ENCODE measurements at regions not wholly inside any gene's neighbourhood (a gene's known extent, or its start where the extent isn't known, plus 50 kb on each side); places are given as distances from the start of the nearest gene placed in this dataset.
"Not testable (repeated sequence)": the region's sequence is repeated elsewhere in the genome, so short reads cannot be mapped to it uniquely, and the experiment has no call there.

- Histone ChIP-seq H3K27ac (ENCODE audit: low read depth, low read length) (no peak overlapping the region), H3K4me1 (ENCODE audit: insufficient read depth, low read length) (peaks cover 21% of the 10 kb centered on the region), H3K27me3 (ENCODE audit: insufficient read depth, low read length) (no peaks in the 10 kb centered on the region; the same call in 1 of the 2 replicates), H3K36me3 (ENCODE audit: insufficient read depth, low read length) (no peaks in the 10 kb centered on the region), H3K9ac (ENCODE audit: low read depth, low read length) (no peak overlapping the region), H3K4me3 (ENCODE audit: low read length) (no peak overlapping the region), H3K9me3 (ENCODE audit: insufficient read depth, low read depth, low read length) (no peaks in the 10 kb centered on the region)
- WGBS = 73% methylated on average over 13 of the region's 13 CpGs
Observed at GRCh38 chr20:22529150-22530019, 55.0 kb downstream of the FOXA2 start.

GRCh38 chr20:22526512-22527012 lies 57.8 kb downstream of the FOXA2 start:
- Histone ChIP-seq H3K9me3 (ENCODE audit: insufficient read depth, low read depth, low read length) (no peaks in the 10 kb centered on the region), H3K4me3 (ENCODE audit: low read length) (no peak overlapping the region), H3K27me3 (ENCODE audit: insufficient read depth, low read length) (peaks cover 2% of the 10 kb centered on the region), H3K9ac (ENCODE audit: low read depth, low read length) (no peak overlapping the region), H3K36me3 (ENCODE audit: insufficient read depth, low read length) (no peaks in the 10 kb centered on the region), H3K4me1 (ENCODE audit: insufficient read depth, low read length) (peaks cover 21% of the 10 kb centered on the region), H3K27ac (ENCODE audit: low read depth, low read length) (no peak overlapping the region)
- WGBS = 95% methylated on average over 3 of the region's 3 CpGs

GRCh38 chr20:22525821-22526220 lies 58.6 kb downstream of the FOXA2 start:
- Histone ChIP-seq H3K9ac (ENCODE audit: low read depth, low read length) (no peak overlapping the region), H3K36me3 (ENCODE audit: insufficient read depth, low read length) (no peaks in the 10 kb centered on the region), H3K9me3 (ENCODE audit: insufficient read depth, low read depth, low read length) (no peaks in the 10 kb centered on the region), H3K4me1 (ENCODE audit: insufficient read depth, low read length) (peaks cover 21% of the 10 kb centered on the region), H3K4me3 (ENCODE audit: low read length) (no peak overlapping the region), H3K27ac (ENCODE audit: low read depth, low read length) (no peak overlapping the region), H3K27me3 (ENCODE audit: insufficient read depth, low read length) (peaks cover 2% of the 10 kb centered on the region)
- WGBS = 94% methylated on average over 7 of the region's 7 CpGs

- H3K9ac ChIP-seq (ENCODE audit: low read depth, low read length) = no peak overlapping the region
- peaks cover 4% of the 10 kb centered on the region for H3K27me3 ChIP-seq (ENCODE audit: insufficient read depth, low read length)
- no peak overlapping the region for H3K4me3 ChIP-seq (ENCODE audit: low read length)
- no peaks in the 10 kb centered on the region for H3K9me3 ChIP-seq (ENCODE audit: insufficient read depth, low read depth, low read length)
- 87% methylated on average over 4 of the region's 4 CpGs for WGBS
- no peaks in the 10 kb centered on the region for H3K36me3 ChIP-seq (ENCODE audit: insufficient read depth, low read length)
- no peak overlapping the region for H3K27ac ChIP-seq (ENCODE audit: low read depth, low read length)
- peaks cover 15% of the 10 kb centered on the region for H3K4me1 ChIP-seq (ENCODE audit: insufficient read depth, low read length)
Observed at GRCh38 chr20:22525069-22525820, 59.1 kb downstream of the FOXA2 start.

- H3K9ac ChIP-seq (ENCODE audit: low read depth, low read length) = no peak overlapping the region
- no peak overlapping the region for H3K4me3 ChIP-seq (ENCODE audit: low read length)
- no peaks in the 10 kb centered on the region for H3K9me3 ChIP-seq (ENCODE audit: insufficient read depth, low read depth, low read length)
- WGBS = 93% methylated on average over 5 of the region's 6 CpGs
- H3K36me3 ChIP-seq (ENCODE audit: insufficient read depth, low read length) = no peaks in the 10 kb centered on the region
- H3K27me3 ChIP-seq (ENCODE audit: insufficient read depth, low read length) = peaks cover 4% of the 10 kb centered on the region
- H3K27ac ChIP-seq (ENCODE audit: low read depth, low read length) = no peak overlapping the region; the same call in 1 of the 2 replicates
- H3K4me1 ChIP-seq (ENCODE audit: insufficient read depth, low read length) = peaks cover 8% of the 10 kb centered on the region
Observed at GRCh38 chr20:22524393-22525015, 59.9 kb downstream of the FOXA2 start.

GRCh38 chr20:22523499-22524392 lies 60.6 kb downstream of the FOXA2 start:
- Histone ChIP-seq H3K27me3 (ENCODE audit: insufficient read depth, low read length) (peaks cover 6% of the 10 kb centered on the region), H3K36me3 (ENCODE audit: insufficient read depth, low read length) (no peaks in the 10 kb centered on the region), H3K4me3 (ENCODE audit: low read length) (no peak overlapping the region), H3K9ac (ENCODE audit: low read depth, low read length) (no peak overlapping the region), H3K4me1 (ENCODE audit: insufficient read depth, low read length) (0 out of 2 replicates have a peak, but pooled peaks cover under 1% of the 10 kb centered on the region), H3K27ac (ENCODE audit: low read depth, low read length) (no peak overlapping the region; the same call in 1 of the 2 replicates), H3K9me3 (ENCODE audit: insufficient read depth, low read depth, low read length) (no peaks in the 10 kb centered on the region)
- WGBS = 92% methylated on average over 15 of the region's 15 CpGs

- Histone ChIP-seq H3K36me3 (ENCODE audit: insufficient read depth, low read length) (no peaks in the 10 kb centered on the region), H3K27ac (ENCODE audit: low read depth, low read length) (no peak overlapping the region), H3K27me3 (ENCODE audit: insufficient read depth, low read length) (peaks cover 6% of the 10 kb centered on the region), H3K9me3 (ENCODE audit: insufficient read depth, low read depth, low read length) (no peaks in the 10 kb centered on the region), H3K4me3 (ENCODE audit: low read length) (no peak overlapping the region), H3K4me1 (ENCODE audit: insufficient read depth, low read length) (no peaks in the 10 kb centered on the region), H3K9ac (ENCODE audit: low read depth, low read length) (no peak overlapping the region)
- WGBS = 92% methylated on average over 7 of the region's 7 CpGs
Observed at GRCh38 chr20:22523128-22523498, 61.3 kb downstream of the FOXA2 start.

- Histone ChIP-seq H3K4me3 (ENCODE audit: low read length) (no peak overlapping the region), H3K9ac (ENCODE audit: low read depth, low read length) (no peak overlapping the region), H3K4me1 (ENCODE audit: insufficient read depth, low read length) (no peaks in the 10 kb centered on the region), H3K27ac (ENCODE audit: low read depth, low read length) (no peak overlapping the region), H3K9me3 (ENCODE audit: insufficient read depth, low read depth, low read length) (no peaks in the 10 kb centered on the region), H3K27me3 (ENCODE audit: insufficient read depth, low read length) (peaks cover 6% of the 10 kb centered on the region), H3K36me3 (ENCODE audit: insufficient read depth, low read length) (no peaks in the 10 kb centered on the region)
- 95% methylated on average over 3 of the region's 3 CpGs for WGBS
Observed at GRCh38 chr20:22522701-22523100, 61.7 kb downstream of the FOXA2 start.

GRCh38 chr20:22521940-22522339 lies 62.4 kb downstream of the FOXA2 start:
- not testable (repeated sequence) for H3K9ac ChIP-seq (ENCODE audit: low read depth, low read length); H3K27me3 ChIP-seq (ENCODE audit: insufficient read depth, low read length); H3K36me3 ChIP-seq (ENCODE audit: insufficient read depth, low read length); H3K4me1 ChIP-seq (ENCODE audit: insufficient read depth, low read length); H3K9me3 ChIP-seq (ENCODE audit: insufficient read depth, low read depth, low read length); H3K27ac ChIP-seq (ENCODE audit: low read depth, low read length); H3K4me3 ChIP-seq (ENCODE audit: low read length)
- 97% methylated on average over 12 of the region's 12 CpGs for WGBS

- Histone ChIP-seq H3K9ac (ENCODE audit: low read depth, low read length) (no peak overlapping the region), H3K36me3 (ENCODE audit: insufficient read depth, low read length) (no peaks in the 10 kb centered on the region), H3K4me1 (ENCODE audit: insufficient read depth, low read length) (no peaks in the 10 kb centered on the region), H3K9me3 (ENCODE audit: insufficient read depth, low read depth, low read length) (no peaks in the 10 kb centered on the region), H3K4me3 (ENCODE audit: low read length) (no peak overlapping the region), H3K27ac (ENCODE audit: low read depth, low read length) (no peak overlapping the region), H3K27me3 (ENCODE audit: insufficient read depth, low read length) (peaks cover 6% of the 10 kb centered on the region)
- 96% methylated on average over 8 of the region's 8 CpGs for WGBS
Observed at GRCh38 chr20:22520381-22520780, 64.0 kb downstream of the FOXA2 start.

Data from HUES64 (cell line).